IMR-90 (cell line): ENCODE measurements at regions not wholly inside any gene's neighbourhood (a gene's known extent, or its start where the extent isn't known, plus 50 kb on each side); places are given as distances from the start of the nearest gene placed in this dataset.

Experiments
- ATAC-seq: fragments of 200-7000 bp; cut with Tn5 transposase; 2 replicates; pipeline ENCODE4 v1.9.1; 2020; ENCODE audit warnings: low read depth, mild to moderate bottlenecking, moderate library complexity
- BruUV-seq: library from RNA; stranded (reverse); fragments of 400-500 nt; replicated peaks from 2 replicates; lab custom pipeline; 2021; lab: Mats Ljungman, UMichigan
- CTCF ChIA-PET: fragments of 300-600 bp; formaldehyde crosslinking; extraction: SDS; loops from one replicate; lab custom pipeline; 2021; ENCODE audit warnings: antibody characterized with exemption; lab: Yijun Ruan, JAX
- POLR2A ChIA-PET: fragments of 300-600 bp; sonication (Branson Sonifier 250); formaldehyde crosslinking; loops from one replicate; lab custom pipeline; 2022; ENCODE audit warnings: antibody characterized with exemption; ENCODE audit not compliant: unreplicated experiment; lab: Charles Lee
- DNase-seq: peaks from one replicate; pipeline ENCODE4 v3.0.0; 2013
- H2AFZ ChIP-seq: replicated peaks from 2 replicates; pipeline ENCODE3; 2013; ENCODE audit warnings: low read length, mild to moderate bottlenecking; ENCODE audit not compliant: poor library complexity
- H2AK5ac ChIP-seq: 2 replicates; pipeline ENCODE4 v1.6.1; 2013; ENCODE audit warnings: low read depth, low read length, inconsistent platforms
- H2AK9ac ChIP-seq: replicated peaks from 2 replicates; pipeline ENCODE3; 2013; ENCODE audit warnings: mild to moderate bottlenecking, low read depth, low read length, moderate library complexity; ENCODE audit not compliant: poor library complexity
- H2BK120ac ChIP-seq: 2 replicates; pipeline ENCODE4 v1.6.1; 2013; ENCODE audit warnings: low read depth, low read length, inconsistent platforms
- H2BK15ac ChIP-seq: 3 replicates; pipeline ENCODE4 v1.6.1; 2013; ENCODE audit warnings: low read depth, low read length, inconsistent platforms
- H2BK20ac ChIP-seq: 2 replicates; pipeline ENCODE4 v1.6.1; 2013; ENCODE audit warnings: low read depth, mild to moderate bottlenecking, inconsistent platforms, low read length, moderate library complexity
- H2BK5ac ChIP-seq: 2 replicates; pipeline ENCODE4 v1.6.1; 2013; ENCODE audit warnings: mild to moderate bottlenecking, low read depth, low read length, inconsistent platforms; ENCODE audit not compliant: poor library complexity, severe bottlenecking
- H3K14ac ChIP-seq: replicated peaks from 2 replicates; pipeline ENCODE4 v1.6.1; 2013; ENCODE audit warnings: low read depth, low read length, inconsistent platforms
- H3K18ac ChIP-seq: 2 replicates; pipeline ENCODE4 v1.6.1; 2013; ENCODE audit warnings: low read depth, low read length, control low read depth
- H3K23ac ChIP-seq: 2 replicates; pipeline ENCODE4 v1.6.1; 2013; ENCODE audit warnings: low read depth, low read length, inconsistent platforms
- H3K27ac ChIP-seq: 2 replicates; pipeline ENCODE4 v1.5.1; 2013; ENCODE audit warnings: mild to moderate bottlenecking, control low read depth, low read length; ENCODE audit not compliant: insufficient read depth
- H3K27me3 ChIP-seq: 2 replicates; pipeline ENCODE4 v1.6.1; 2013; ENCODE audit warnings: low read length; ENCODE audit not compliant: control insufficient read depth, insufficient read depth
- H3K36me3 ChIP-seq: 2 replicates; pipeline ENCODE4 v1.6.1; 2013; ENCODE audit warnings: low read length, mixed read lengths; ENCODE audit not compliant: control insufficient read depth, insufficient read depth
- H3K4ac ChIP-seq: 2 replicates; pipeline ENCODE4 v1.6.1; 2013; ENCODE audit warnings: low read depth, low read length, inconsistent platforms
- H3K4me1 ChIP-seq: 2 replicates; pipeline ENCODE4 v1.6.1; 2013; ENCODE audit warnings: low read length, mixed read lengths; ENCODE audit not compliant: control insufficient read depth, insufficient read depth
- H3K4me2 ChIP-seq: 2 replicates; pipeline ENCODE4 v1.6.1; 2013; ENCODE audit warnings: low read depth, mild to moderate bottlenecking, control low read depth, low read length, moderate library complexity
- H3K4me3 ChIP-seq: 2 replicates; pipeline ENCODE4 v1.5.1; 2013; ENCODE audit warnings: low read depth, mild to moderate bottlenecking, control low read depth, low read length, moderate library complexity; ENCODE audit not compliant: insufficient read depth
- H3K56ac ChIP-seq: 2 replicates; pipeline ENCODE4 v1.6.1; 2013; ENCODE audit warnings: low read length, inconsistent platforms; ENCODE audit not compliant: insufficient read depth; ENCODE audit errors: extremely low read depth
- H3K79me1 ChIP-seq, 2 experiments: 2 replicates each; pipeline ENCODE4 v1.6.1; 2013; ENCODE audit warnings: low read length in 2 of 2, inconsistent platforms in 1 of 2, low read depth in 1 of 2
- H3K9ac ChIP-seq: 2 replicates; pipeline ENCODE4 v1.6.1; 2013; ENCODE audit warnings: low read depth, low read length, control low read depth
- H3K9me1 ChIP-seq: 2 replicates; pipeline ENCODE4 v1.6.1; 2013; ENCODE audit warnings: low read length, inconsistent platforms; ENCODE audit not compliant: insufficient read depth
- H3K9me3 ChIP-seq: 2 replicates; pipeline ENCODE4 v1.6.1; 2013; ENCODE audit warnings: low read length; ENCODE audit not compliant: control insufficient read depth, insufficient read depth
- H4K20me1 ChIP-seq: 2 replicates; pipeline ENCODE4 v1.6.1; 2013; ENCODE audit warnings: low read length, inconsistent platforms; ENCODE audit not compliant: insufficient read depth
- H4K5ac ChIP-seq: 2 replicates; pipeline ENCODE4 v1.6.1; 2013; ENCODE audit warnings: mild to moderate bottlenecking, low read depth, low read length, control low read depth
- H4K8ac ChIP-seq, 2 experiments: 2 replicates each; pipeline ENCODE4 v1.6.1; 2013; ENCODE audit warnings: low read depth in 2 of 2, low read length in 2 of 2, control low read depth in 1 of 2, inconsistent platforms in 1 of 2
- H4K91ac ChIP-seq: 2 replicates; pipeline ENCODE4 v1.6.1; 2013; ENCODE audit warnings: low read depth, low read length, inconsistent platforms; ENCODE audit not compliant: insufficient read depth
- BHLHE40 ChIP-seq: fragments of 150-350 bp; IDR thresholded peaks from 2 replicates; pipeline ENCODE4 v1.6.1; 2016; ENCODE audit warnings: mild to moderate bottlenecking, low read depth, low read length
- CEBPB ChIP-seq: IDR thresholded peaks from 2 replicates; pipeline ENCODE4 v1.6.1; 2012; ENCODE audit warnings: low read depth, low read length, improper control_type of control experiment
- CHD1 ChIP-seq: IDR thresholded peaks from 2 replicates; pipeline ENCODE4 v1.6.1; 2012; ENCODE audit warnings: low read depth, low read length, improper control_type of control experiment
- ELK1 ChIP-seq: fragments of 150-350 bp; IDR thresholded peaks from 2 replicates; pipeline ENCODE4 v1.6.1; 2016; ENCODE audit warnings: low read depth, mild to moderate bottlenecking, low read length, moderate library complexity, borderline replicate concordance
- FOS ChIP-seq: fragments of 150-350 bp; IDR thresholded peaks from 2 replicates; pipeline ENCODE4 v1.6.1; 2016; ENCODE audit warnings: low read depth, low read length
- MAFK ChIP-seq: IDR thresholded peaks from 2 replicates; pipeline ENCODE4 v1.6.1; 2012; ENCODE audit warnings: low read depth, low read length, improper control_type of control experiment
- MAZ ChIP-seq: IDR thresholded peaks from 2 replicates; pipeline ENCODE4 v1.6.1; 2012; ENCODE audit warnings: low read depth, mild to moderate bottlenecking, low read length, improper control_type of control experiment, moderate library complexity, borderline replicate concordance
- MXI1 ChIP-seq: IDR thresholded peaks from 2 replicates; pipeline ENCODE4 v1.6.1; 2012; ENCODE audit warnings: low read depth, mild to moderate bottlenecking, low read length, moderate library complexity, borderline replicate concordance
- NFE2L2 ChIP-seq: fragments of 150-350 bp; IDR thresholded peaks from 2 replicates; pipeline ENCODE4 v1.6.1; 2016; ENCODE audit warnings: low read depth, mild to moderate bottlenecking, low read length
- POLR2A ChIP-seq: IDR thresholded peaks from 2 replicates; pipeline ENCODE4 v1.6.1; 2012; ENCODE audit warnings: mild to moderate bottlenecking, low read depth, low read length
- RAD21 ChIP-seq: IDR thresholded peaks from 2 replicates; pipeline ENCODE4 v1.6.1; 2012; ENCODE audit warnings: low read length, improper control_type of control experiment
- RCOR1 ChIP-seq: IDR thresholded peaks from 2 replicates; pipeline ENCODE4 v1.6.1; 2012; ENCODE audit warnings: mild to moderate bottlenecking, low read length, improper control_type of control experiment; ENCODE audit not compliant: insufficient replicate concordance
- RFX5 ChIP-seq: IDR thresholded peaks from 2 replicates; pipeline ENCODE4 v1.8.0; 2012; ENCODE audit warnings: low read depth, mild to moderate bottlenecking, low read length, moderate library complexity
- SMC3 ChIP-seq: fragments of 150-350 bp; IDR thresholded peaks from 2 replicates; pipeline ENCODE4 v1.6.1; 2016; ENCODE audit warnings: low read depth, mild to moderate bottlenecking, antibody characterized with exemption, low read length, moderate library complexity
- USF2 ChIP-seq: fragments of 150-350 bp; IDR thresholded peaks from 2 replicates; pipeline ENCODE4 v1.6.1; 2017; ENCODE audit warnings: mild to moderate bottlenecking, antibody characterized with exemption, low read length, low read depth
- WGBS, 2 experiments: methylation state at CpG; one replicate each; pipeline versions ENCODE4 v1.1.5 to v1.1.7; 2013; ENCODE audit warnings: missing lambda C conversion rate in 2 of 2; ENCODE audit not compliant: insufficient read length in 1 of 2; ENCODE audit errors: extremely low coverage in 2 of 2; 5-methylcytosine and 5-hydroxymethylcytosine counted together
- dilution Hi-C: fragments of 300-500 bp; cut with HindIII; formaldehyde crosslinking; loops from one replicate; pipeline ENCODE4 v1.14.3; 2018; ENCODE audit warnings: low sequenced_read_pairs; ENCODE audit not compliant: unreplicated experiment
- in situ Hi-C: fragments of 300-500 bp; cut with MboI; formaldehyde crosslinking; loops from 3 replicates; pipeline ENCODE4 v1.14.3; 2019; ENCODE audit warnings: low sequenced_read_pairs, inconsistent platforms, mixed read lengths
- intact Hi-C: fragments of 100-400 bp; cut with micrococcal nuclease; formaldehyde crosslinking; loops from 2 replicates; pipeline ENCODE4 v1.10.0; 2022

GRCh38 chr13:58823701-58824100, 1192.2 kb downstream of the PCDH17 start:
- H2BK15ac ChIP-seq, result no peak overlapping the region
- no peaks in the 10 kb centered on the region for H4K20me1 ChIP-seq
- TF ChIP-seq USF2 (no peak), SMC3 (no peak), RCOR1 (no peak), CHD1 (no peak), MAZ (no peak), RAD21 (no peak), FOS (no peak), CEBPB (no peak), NFE2L2 (no peak), ELK1 (no peak), MAFK (no peak), MXI1 (no peak), RFX5 (no peak), POLR2A (no peak), BHLHE40 (no peak)
- no peak overlapping the region for H3K4me3 ChIP-seq
- H3K4ac ChIP-seq, result no peak overlapping the region
- no peak overlapping the region for H2BK120ac ChIP-seq
- DNase-seq (no peak), ATAC-seq (no peak)
- H2AK9ac ChIP-seq, result no peak overlapping the region
- H3K4me2 ChIP-seq, result no peak overlapping the region
- H3K4me1 ChIP-seq, result no peaks in the 10 kb centered on the region
- no peak overlapping the region for H4K91ac ChIP-seq
- H2BK20ac ChIP-seq, result no peak overlapping the region
- POLR2A ChIA-PET, result no interaction called here
- H2BK5ac ChIP-seq, result no peak overlapping the region
- dilution Hi-C loops, result no loop called here
- H3K27ac ChIP-seq, result no peak overlapping the region
- no peak overlapping the region for H4K8ac ChIP-seq
- no peak overlapping the region for H3K9ac ChIP-seq
- no peak overlapping the region for H4K5ac ChIP-seq
- H2AFZ ChIP-seq, result no peak overlapping the region
- H3K36me3 ChIP-seq, result no peaks in the 10 kb centered on the region
- CTCF ChIA-PET, result no interaction called here
- H3K9me3 ChIP-seq, result peaks cover 3% of the 10 kb centered on the region; the same call in 1 of the 2 replicates
- in situ Hi-C loops, result no loop called here
- H3K56ac ChIP-seq, result no peak overlapping the region
- no CpG with 5 or more reads among the region's 29 CpGs for WGBS, 2 experiments
- H3K27me3 ChIP-seq, result no peaks in the 10 kb centered on the region
- no peak overlapping the region for H3K14ac ChIP-seq
- H3K23ac ChIP-seq, result no peak overlapping the region
- intact Hi-C loops, result no loop called here
- H3K18ac ChIP-seq, result no peak overlapping the region
- H3K9me1 ChIP-seq, result no peaks in the 10 kb centered on the region
- no TSS peak for BruUV-seq
- no peaks in the 10 kb centered on the region for H3K79me1 ChIP-seq
- H2AK5ac ChIP-seq, result no peak overlapping the region
